Glutamatergic neuron (in vitro differentiated cells): ENCODE measurements at regions not wholly inside any gene's neighbourhood (a gene's known extent, or its start where the extent isn't known, plus 50 kb on each side); places are given as distances from the start of the nearest gene placed in this dataset.

ENCODE experiments used
- DNase-seq: peaks from one replicate; pipeline ENCODE4 v3.0.0; 2022
- H3K27ac Mint-ChIP-seq: one replicate; pipeline ENCODE4 v1.8.0; 2020; ENCODE audit warnings: mild to moderate bottlenecking, mixed read lengths, inconsistent platforms; ENCODE audit not compliant: unreplicated experiment
- H3K27me3 Mint-ChIP-seq: one replicate; pipeline ENCODE4 v1.8.0; 2020; ENCODE audit warnings: mild to moderate bottlenecking, moderate library complexity, mixed read lengths, inconsistent platforms; ENCODE audit not compliant: unreplicated experiment
- H3K36me3 Mint-ChIP-seq: one replicate; pipeline ENCODE4 v1.8.0; 2020; ENCODE audit warnings: mild to moderate bottlenecking, mixed read lengths, inconsistent platforms; ENCODE audit not compliant: unreplicated experiment
- H3K4me1 Mint-ChIP-seq: one replicate; pipeline ENCODE4 v1.8.0; 2020; ENCODE audit warnings: mild to moderate bottlenecking, low read depth, mixed read lengths, inconsistent platforms; ENCODE audit not compliant: unreplicated experiment
- H3K4me3 Mint-ChIP-seq: one replicate; pipeline ENCODE4 v1.8.0; 2020; ENCODE audit warnings: mild to moderate bottlenecking, mixed read lengths, inconsistent platforms; ENCODE audit not compliant: unreplicated experiment
- H3K9me3 Mint-ChIP-seq: one replicate; pipeline ENCODE4 v1.8.0; 2020; ENCODE audit warnings: mild to moderate bottlenecking, moderate library complexity, mixed read lengths, inconsistent platforms; ENCODE audit not compliant: unreplicated experiment
- TF ChIP-seq, protein P1 (sequence below): fragments of 200-600 bp; sonication (generic); IDR thresholded peaks from one replicate; pipeline ENCODE4 v1.5.0; 2021; ENCODE audit not compliant: partially characterized antibody, unreplicated experiment

DNA sequence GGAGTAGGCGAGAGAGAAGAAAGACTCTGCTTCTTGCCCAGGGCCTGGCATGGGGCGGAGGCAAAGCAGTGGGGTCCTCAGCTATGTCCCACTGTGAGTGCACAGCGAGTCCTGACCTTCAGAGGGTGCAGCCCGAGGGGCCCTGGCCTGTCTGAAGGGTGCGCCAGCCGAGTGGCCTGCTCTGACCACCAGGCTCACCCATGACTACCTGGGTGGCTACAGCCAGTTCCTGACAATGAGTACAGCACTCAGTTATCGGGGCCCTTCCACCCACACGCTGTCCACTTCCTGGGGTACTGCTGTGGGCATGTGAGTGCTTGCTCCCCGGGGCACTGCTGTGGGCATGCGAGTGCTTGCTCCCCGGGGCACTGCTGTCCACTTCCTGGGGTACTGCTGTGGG, 74.1 kb upstream of the B3GAT1 start:
- peaks cover 34% of the 10 kb centered on the region for H3K4me1 Mint-ChIP-seq
- no peak for DNase-seq
- H3K4me3 Mint-ChIP-seq: no peak overlapping the region
- peaks cover 4% of the 10 kb centered on the region for H3K36me3 Mint-ChIP-seq
- H3K27ac Mint-ChIP-seq: no peak overlapping the region
- TF ChIP-seq, protein P1, sequence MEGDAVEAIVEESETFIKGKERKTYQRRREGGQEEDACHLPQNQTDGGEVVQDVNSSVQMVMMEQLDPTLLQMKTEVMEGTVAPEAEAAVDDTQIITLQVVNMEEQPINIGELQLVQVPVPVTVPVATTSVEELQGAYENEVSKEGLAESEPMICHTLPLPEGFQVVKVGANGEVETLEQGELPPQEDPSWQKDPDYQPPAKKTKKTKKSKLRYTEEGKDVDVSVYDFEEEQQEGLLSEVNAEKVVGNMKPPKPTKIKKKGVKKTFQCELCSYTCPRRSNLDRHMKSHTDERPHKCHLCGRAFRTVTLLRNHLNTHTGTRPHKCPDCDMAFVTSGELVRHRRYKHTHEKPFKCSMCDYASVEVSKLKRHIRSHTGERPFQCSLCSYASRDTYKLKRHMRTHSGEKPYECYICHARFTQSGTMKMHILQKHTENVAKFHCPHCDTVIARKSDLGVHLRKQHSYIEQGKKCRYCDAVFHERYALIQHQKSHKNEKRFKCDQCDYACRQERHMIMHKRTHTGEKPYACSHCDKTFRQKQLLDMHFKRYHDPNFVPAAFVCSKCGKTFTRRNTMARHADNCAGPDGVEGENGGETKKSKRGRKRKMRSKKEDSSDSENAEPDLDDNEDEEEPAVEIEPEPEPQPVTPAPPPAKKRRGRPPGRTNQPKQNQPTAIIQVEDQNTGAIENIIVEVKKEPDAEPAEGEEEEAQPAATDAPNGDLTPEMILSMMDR: no peak
- H3K9me3 Mint-ChIP-seq: peaks cover 9% of the 10 kb centered on the region
- H3K27me3 Mint-ChIP-seq: peaks cover 6% of the 10 kb centered on the region

DNA sequence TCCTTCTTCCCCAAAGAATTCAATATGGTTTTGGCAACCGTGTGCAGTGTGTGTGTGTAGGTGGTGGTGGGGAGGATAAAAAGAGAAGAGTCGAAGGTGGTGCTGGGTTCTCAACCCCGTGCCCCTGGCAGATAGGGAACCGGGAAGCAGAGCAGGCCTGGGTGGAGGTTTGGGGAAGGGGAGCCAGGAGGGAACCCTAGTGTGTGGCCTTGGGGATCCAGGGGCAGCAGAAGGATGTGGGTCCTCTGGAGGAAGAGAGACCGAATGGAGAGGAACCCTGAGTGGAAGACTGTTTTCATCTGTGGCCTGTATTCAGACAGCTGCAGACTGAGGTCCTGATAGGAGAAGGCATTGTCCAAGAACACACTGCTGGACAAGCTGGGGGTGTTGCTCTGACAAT, 73.3 kb upstream of the B3GAT1 start:
- H3K4me3 Mint-ChIP-seq: no peak overlapping the region
- H3K36me3 Mint-ChIP-seq: peaks cover 4% of the 10 kb centered on the region
- peaks cover 11% of the 10 kb centered on the region for H3K27me3 Mint-ChIP-seq
- no peak for DNase-seq
- peak overlapping the region; percentile 77 for H3K27ac Mint-ChIP-seq
- H3K4me1 Mint-ChIP-seq: peaks cover 41% of the 10 kb centered on the region
- H3K9me3 Mint-ChIP-seq: peaks cover 13% of the 10 kb centered on the region
- TF ChIP-seq, protein P1: no peak

DNA sequence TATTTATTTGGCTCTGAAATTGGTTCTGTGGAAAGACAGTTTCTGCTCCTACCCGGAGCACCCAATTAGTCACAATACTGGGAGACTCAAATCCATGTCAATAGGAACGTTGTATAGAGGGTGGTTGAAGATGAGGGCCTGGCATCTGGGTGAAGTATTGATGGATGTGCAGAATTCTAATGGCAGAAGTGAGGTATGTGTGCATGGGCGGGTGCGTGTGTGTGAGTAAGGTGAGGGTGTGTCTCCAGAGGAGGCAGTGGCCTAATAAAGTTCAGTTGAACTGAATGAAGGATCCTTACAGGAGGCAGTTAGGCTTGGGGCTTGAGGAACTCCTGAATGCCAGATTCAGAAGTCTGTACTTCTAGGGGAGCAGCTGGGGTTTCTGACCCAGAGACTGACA, 71.8 kb upstream of the B3GAT1 start:
- no peak for DNase-seq
- TF ChIP-seq, protein P1: no peak
- Mint-ChIP-seq H3K4me1 (peaks cover 55% of the 10 kb centered on the region), H3K36me3 (peaks cover 4% of the 10 kb centered on the region), H3K27ac (peak overlapping the region; percentile 18), H3K4me3 (no peak overlapping the region), H3K27me3 (peaks cover 17% of the 10 kb centered on the region), H3K9me3 (peaks cover 17% of the 10 kb centered on the region)

DNA sequence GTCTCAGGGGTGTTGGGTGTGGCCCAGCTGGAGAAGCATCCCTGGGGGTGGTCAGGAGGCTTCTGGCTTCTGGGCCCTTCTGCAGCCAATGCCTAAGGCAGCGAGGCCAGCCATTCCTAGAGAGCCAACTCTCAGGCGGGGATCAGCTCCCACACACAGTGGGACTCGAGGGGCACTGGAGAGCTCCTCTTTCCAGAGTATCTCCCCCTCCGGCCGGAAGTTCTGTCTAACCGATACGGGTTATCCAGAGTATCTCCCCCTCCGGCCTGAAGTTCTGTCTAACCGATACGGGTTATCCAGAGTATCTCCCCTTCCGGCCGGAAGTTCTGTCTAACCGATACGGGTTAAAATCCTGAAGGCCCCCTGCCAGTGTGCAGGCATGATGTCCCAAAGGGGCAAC, 71.2 kb upstream of the B3GAT1 start:
- Mint-ChIP-seq H3K4me1 (peaks cover 59% of the 10 kb centered on the region), H3K9me3 (peaks cover 19% of the 10 kb centered on the region), H3K27ac (no peak overlapping the region), H3K4me3 (no peak overlapping the region), H3K36me3 (peaks cover 4% of the 10 kb centered on the region), H3K27me3 (peaks cover 18% of the 10 kb centered on the region)
- TF ChIP-seq, protein P1: no peak
- DNase-seq: no peak

DNA sequence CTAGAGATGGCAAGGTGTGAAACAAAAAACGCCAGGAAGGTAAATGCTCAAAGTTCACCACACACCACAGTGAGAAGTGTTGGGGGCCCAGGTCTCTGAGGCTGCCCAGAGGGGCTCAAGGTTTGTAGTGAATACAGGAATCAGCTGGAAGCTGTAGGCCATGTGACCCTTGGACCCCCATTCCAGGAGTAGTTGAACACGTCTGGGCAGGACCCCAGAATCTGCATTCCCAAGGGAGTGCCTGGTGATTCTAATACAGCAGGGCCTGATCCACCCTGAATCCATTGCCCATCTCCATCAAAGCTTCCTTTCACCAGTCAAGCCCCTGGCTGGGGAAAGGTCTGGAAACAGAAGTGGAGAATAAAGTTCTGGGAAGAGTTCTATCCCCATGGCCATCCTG, 70.8 kb upstream of the B3GAT1 start:
- TF ChIP-seq, protein P1: no peak
- DNase-seq: no peak

More for the DNA sequence above, 70.8 kb upstream of the B3GAT1 start:
- Mint-ChIP-seq H3K27ac (no peak overlapping the region), H3K36me3 (peaks cover 4% of the 10 kb centered on the region), H3K9me3 (peaks cover 18% of the 10 kb centered on the region), H3K4me3 (no peak overlapping the region), H3K4me1 (peaks cover 59% of the 10 kb centered on the region), H3K27me3 (peaks cover 16% of the 10 kb centered on the region)
